ENCODE measurements at regions not wholly inside any gene's neighbourhood (a gene's known extent, or its start where the extent isn't known, plus 50 kb on each side); places are given as distances from the start of the nearest gene placed in this dataset.

DNA sequence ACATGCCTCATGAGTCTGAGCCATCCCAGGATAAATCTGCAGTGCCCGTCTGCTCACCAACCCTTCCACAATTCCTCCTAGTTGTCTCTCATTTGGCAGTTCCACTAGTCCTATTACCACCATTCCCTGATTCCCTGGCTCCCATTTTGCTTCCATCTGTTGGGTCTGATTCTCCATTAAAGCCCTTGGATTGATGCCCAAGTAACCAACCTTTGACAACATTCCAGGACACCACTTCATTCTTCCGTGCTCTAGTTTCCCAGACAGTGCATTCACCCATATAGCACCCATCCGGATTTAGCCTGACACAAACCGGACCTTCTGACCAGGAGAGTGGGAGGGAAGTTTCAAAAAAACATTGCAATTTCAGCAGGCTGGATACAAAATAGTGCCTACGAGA is 189.4 kb upstream of the PALMD start (continued):
- TF ChIP-seq, protein P1, sequence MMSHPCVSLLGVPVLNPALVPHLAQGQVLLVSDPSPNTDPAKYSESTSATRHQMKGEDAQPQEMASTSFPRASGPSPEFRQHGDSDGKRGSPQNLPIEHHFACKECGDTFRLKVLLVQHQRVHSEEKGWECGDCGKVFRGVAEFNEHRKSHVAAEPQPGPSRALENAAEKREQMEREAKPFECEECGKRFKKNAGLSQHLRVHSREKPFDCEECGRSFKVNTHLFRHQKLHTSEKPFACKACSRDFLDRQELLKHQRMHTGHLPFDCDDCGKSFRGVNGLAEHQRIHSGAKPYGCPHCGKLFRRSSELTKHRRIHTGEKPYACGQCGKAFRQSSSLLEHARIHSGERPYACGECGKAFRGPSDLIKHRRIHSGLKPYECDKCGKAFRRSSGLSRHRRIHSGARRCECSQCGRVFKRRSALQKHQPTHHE (CRISPR knock-in tag; IDR thresholded peaks at IDR 0.05; ENCODE audit: borderline replicate concordance) = no peak
- TF ChIP-seq, protein P2, sequence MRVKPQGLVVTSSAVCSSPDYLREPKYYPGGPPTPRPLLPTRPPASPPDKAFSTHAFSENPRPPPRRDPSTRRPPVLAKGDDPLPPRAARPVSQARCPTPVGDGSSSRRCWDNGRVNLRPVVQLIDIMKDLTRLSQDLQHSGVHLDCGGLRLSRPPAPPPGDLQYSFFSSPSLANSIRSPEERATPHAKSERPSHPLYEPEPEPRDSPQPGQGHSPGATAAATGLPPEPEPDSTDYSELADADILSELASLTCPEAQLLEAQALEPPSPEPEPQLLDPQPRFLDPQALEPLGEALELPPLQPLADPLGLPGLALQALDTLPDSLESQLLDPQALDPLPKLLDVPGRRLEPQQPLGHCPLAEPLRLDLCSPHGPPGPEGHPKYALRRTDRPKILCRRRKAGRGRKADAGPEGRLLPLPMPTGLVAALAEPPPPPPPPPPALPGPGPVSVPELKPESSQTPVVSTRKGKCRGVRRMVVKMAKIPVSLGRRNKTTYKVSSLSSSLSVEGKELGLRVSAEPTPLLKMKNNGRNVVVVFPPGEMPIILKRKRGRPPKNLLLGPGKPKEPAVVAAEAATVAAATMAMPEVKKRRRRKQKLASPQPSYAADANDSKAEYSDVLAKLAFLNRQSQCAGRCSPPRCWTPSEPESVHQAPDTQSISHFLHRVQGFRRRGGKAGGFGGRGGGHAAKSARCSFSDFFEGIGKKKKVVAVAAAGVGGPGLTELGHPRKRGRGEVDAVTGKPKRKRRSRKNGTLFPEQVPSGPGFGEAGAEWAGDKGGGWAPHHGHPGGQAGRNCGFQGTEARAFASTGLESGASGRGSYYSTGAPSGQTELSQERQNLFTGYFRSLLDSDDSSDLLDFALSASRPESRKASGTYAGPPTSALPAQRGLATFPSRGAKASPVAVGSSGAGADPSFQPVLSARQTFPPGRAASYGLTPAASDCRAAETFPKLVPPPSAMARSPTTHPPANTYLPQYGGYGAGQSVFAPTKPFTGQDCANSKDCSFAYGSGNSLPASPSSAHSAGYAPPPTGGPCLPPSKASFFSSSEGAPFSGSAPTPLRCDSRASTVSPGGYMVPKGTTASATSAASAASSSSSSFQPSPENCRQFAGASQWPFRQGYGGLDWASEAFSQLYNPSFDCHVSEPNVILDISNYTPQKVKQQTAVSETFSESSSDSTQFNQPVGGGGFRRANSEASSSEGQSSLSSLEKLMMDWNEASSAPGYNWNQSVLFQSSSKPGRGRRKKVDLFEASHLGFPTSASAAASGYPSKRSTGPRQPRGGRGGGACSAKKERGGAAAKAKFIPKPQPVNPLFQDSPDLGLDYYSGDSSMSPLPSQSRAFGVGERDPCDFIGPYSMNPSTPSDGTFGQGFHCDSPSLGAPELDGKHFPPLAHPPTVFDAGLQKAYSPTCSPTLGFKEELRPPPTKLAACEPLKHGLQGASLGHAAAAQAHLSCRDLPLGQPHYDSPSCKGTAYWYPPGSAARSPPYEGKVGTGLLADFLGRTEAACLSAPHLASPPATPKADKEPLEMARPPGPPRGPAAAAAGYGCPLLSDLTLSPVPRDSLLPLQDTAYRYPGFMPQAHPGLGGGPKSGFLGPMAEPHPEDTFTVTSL (CRISPR knock-in tag; IDR thresholded peaks at IDR 0.05; ENCODE audit: borderline replicate concordance) = no peak
- TF ChIP-seq ZNF672 (CRISPR knock-in tag; IDR thresholded peaks at IDR 0.05) (no peak), BCL6 (CRISPR knock-in tag; IDR thresholded peaks at IDR 0.05) (no peak), ZNF629 (CRISPR knock-in tag; conservative IDR thresholded peaks at IDR 0.05) (no peak), TOPORS (CRISPR knock-in tag; IDR thresholded peaks at IDR 0.05) (no peak)
